Stimulated activated CD8-positive, alpha-beta memory T cell treated with anti-CD3 and anti-CD28 coated beads, Interleukin-4, amount 100 ng/mL, for 1 hour (primary cell): ENCODE measurements at regions not wholly inside any gene's neighbourhood (a gene's known extent, or its start where the extent isn't known, plus 50 kb on each side); places are given as distances from the start of the nearest gene placed in this dataset.

ENCODE experiments used
- DNase-seq, 2 donors: peaks; one replicate each; pipeline ENCODE4 v3.0.0-alpha.2; 2020; ENCODE audit warnings: low read depth in 2 of 2, low spot score in 1 of 2

DNA sequence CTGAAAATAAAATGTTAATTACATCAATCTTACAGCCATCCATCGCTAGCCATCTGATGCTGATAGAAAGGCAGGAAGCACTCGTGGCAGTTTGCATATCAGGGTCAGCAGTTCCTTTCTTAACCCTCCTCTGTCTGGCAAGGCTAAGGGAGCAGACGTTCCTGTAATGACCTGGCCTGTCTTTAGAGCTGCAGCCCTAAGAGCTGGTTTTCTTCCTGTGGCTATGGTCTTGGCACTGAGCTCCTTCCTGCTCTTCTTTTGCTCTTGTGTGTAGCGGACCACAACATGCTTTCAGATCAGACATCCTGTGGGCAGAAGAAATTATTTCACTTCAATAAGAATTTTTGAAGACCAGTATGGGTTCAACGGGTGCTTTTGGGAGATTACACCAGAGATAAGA is 170.4 kb downstream of the DAD1 start:
- no peak for DNase-seq

DNA sequence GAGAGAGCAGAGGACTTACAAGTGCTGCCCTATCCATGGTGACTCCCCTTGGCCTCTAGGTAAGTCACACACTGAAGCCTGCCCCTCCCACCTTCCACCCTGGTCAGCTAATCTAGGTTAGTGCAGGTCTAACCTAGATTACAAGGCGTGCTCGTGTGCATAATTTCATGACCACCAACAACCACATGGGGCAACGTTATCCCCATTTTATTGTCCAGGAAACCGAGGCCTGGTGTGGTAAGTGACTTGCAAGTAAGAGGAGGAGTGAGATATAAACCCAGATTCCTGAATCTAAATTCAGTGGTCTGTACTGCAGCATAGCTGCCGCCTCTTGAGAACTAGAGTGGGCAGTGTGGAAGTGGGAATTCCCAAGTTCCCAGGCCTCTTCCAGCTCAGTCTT is 171.1 kb downstream of the DAD1 start:
- DNase-seq = no peak

DNA sequence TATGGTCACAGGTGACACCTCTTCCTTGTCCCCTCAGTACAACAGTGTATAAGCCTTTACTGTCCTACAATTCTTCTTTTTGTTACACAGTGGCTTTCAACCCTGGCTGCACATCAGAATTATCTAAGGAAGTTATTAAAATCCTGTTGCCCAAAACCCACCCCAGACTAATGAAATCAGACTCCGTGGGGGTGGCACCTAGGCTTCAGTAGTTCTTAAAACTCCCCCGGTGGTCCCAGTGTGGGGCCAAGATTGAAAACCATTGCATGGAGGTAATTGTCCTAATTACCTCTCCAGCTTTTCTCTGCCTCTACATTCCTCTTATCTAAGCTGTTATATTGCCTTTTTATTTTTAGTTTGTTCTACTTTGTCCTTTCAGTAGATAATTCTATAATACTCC is 172.8 kb downstream of the DAD1 start:
- DNase-seq = no peak

DNA sequence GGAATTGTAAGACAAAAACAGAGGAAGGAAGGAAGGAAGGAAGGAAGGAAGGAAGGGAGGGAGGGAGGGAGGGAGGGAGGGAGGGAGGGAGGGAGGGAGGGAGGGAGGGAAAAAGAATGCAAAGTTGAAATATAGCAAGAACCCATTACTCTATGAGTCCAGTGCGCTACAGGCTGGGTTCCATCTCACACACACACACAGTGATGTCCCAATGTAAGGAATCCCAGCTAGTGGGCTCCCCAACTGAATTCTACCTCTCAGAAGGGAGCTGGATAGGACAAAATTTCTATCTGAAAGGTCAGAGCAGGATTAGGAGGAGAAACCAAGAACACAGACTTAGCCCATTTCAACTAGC is 173.4 kb downstream of the DAD1 start:
- DNase-seq = no peak

DNA sequence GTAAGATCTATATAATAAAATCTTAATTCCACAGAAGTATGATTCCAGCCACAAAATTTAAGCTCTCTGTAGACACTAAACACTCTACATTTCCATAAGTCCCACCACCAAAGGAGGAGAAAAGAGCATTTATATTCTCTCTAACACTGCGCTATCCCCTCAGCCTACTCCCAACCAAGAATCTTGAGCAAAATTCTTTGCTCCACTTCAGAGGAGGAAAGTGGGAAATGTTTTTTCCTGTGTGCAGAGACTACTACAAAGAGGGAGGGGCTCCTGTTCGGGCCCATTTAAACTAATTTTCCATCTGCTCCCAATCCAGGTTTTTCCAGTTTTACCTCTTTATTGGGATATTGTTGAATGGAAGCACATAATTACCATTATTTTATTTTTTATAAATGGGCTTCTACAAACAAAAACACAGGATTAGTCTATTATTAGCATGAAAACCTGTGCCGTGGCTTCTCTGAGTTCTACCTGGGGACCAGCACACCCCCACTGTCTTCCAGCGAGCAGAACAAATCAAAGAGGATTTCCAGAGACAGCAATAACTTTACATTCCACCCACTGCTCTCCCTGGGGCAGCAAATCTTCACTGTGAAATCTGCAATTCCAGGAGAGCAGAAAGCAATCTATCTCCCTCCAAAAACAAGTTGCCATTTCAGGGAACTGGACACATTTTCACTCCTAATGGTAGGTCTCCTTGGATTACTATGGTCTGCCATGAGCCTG is 174.0 kb downstream of the DAD1 start:
- DNase-seq = no peak

DNA sequence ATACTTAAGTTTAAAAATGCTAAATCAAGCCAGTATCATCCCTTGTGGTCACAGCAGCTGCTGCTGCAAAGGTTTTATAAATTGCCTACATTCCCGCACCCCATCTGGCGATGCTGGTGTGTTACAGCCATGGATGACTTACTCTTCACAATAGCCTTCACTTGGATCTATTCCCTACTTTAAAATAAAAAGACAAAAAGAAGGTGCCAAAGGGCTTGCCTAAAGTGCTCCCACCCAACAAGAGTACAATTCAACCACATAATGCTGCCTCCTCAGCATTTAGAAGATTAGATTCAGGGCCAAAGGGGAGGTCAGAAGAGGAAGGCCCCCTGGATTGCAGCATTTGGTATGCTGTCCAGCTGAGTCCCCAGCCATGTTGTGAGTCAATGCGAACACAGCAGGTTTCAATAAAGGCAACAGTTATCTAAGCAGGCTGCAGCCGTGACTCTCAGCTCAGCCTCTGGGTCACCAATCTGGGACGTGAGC is 176.1 kb downstream of the DAD1 start:
- no peak for DNase-seq

DNA sequence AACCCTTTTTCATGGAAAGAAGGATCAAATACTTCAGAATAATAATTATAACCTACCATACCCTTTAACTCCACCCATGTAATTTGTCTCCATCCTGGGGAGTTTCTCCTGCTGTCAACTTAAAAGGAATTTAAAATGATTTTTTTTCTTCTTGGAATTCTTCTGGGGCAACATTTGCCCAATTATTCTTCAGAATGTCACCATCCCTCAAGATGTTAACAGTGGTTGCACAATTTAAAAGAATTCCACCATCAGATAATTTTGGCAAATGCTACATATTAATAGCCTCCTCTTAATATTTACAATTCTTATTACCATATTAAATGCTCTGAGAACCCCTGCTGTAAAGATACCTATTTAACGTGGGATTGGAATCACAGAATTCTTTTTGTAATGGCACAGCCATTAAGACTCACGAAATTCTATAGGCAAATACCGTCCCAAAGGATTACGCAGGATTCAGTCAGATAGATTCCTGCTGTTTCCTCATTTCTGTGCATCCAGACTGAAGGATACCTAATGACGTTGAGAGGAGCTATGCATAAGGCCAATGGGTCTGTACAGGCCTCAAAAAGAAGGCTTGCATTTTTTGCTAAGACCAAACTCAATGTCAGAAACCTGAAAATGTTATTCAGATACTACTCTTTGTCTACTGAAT is 177.5 kb downstream of the DAD1 start:
- DNase-seq = no peak

DNA sequence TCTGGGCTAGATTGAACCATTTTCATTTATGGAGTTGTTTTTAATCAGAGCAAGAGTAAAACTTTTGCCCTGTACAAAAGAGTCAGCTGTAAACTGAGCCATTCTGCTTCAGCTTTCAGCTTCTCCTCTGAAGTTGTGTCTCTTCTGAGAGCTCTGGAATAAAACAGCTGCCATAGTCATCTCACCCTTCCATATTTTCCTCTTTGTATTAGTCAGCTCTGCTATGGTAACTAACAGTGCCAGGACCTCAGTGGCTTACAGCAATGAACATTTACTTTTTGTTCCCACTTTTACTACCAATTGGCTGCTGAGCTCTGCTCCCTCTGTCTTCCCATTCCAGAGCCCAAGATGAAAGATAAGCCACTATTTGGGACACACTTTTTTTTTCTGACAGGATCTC is 178.5 kb downstream of the DAD1 start:
- DNase-seq = no peak

DNA sequence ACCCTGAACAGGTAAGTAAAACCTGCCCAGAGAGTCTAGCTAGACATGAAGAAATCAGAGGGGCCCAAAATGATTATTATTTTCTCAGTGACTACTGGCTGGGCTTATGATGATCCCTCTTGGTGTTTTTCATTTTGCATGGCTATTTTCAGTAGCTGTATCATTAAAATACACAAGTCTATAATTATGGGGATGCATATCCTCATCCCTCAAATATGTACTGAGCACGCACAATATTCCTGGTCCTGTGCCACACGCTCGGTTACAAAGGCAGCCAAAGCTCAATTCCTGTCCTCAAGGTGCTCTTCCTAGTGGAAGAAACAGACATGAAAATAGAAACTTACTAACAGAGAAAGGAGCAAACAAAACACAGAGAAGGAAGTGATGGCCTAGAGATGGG is 180.0 kb downstream of the DAD1 start:
- no peak for DNase-seq

DNA sequence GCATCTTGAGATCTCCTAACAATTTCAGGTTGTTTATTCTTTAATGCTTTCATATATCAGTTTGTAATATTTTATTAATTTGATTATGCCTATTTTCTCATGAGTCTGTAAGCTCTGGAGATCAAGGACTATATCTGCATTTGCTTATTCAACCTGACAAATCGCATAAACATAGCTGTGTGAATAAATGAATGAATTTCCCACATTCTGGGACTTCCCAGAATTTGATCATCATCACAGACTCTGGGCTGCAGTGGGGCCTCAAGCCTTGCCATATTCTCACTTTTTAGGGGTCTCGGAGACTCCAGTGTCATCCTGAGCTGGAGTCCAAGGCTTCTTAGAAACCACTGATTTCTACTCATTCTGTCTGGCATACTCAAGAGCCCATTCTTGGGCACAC is 180.5 kb downstream of the DAD1 start:
- no peak for DNase-seq

DNA sequence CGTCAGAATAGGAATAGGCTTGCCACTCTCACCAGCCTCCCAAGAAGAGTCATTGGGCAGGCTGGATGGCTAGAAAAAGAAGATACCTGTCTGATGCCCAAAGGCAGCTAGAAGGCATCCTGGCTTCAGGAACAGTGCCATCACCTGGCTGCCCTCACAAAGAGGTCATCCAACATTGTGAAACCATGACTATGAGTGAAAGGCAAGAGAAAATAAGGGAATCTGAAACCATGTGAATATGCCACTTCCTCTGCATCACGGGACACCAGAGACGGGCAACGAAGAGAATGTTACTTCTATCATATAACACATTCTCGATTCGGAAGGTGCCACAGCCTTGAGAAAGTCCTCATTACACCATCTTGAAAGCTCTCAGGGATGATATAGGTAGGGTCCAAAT is 182.0 kb downstream of the DAD1 start:
- no peak for DNase-seq

DNA sequence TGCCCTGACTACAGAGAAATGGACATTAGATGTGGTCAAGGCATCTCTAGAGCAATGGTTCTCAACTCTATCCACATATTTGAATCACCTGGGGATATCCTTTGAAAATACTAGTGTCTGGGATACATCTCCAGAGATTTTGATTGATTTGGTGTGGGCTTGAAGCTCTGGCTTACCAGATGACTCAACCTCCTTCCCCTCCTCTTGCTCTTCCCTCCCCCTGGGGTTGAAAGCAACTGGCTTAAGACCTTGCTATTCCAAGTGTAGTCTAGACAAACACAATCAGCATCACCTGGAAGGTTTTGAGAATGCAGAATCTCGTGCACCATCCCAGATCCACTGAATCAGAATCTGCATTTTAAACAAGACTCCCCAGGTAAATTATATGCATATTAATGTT is 183.8 kb downstream of the DAD1 start:
- DNase-seq = no peak

DNA sequence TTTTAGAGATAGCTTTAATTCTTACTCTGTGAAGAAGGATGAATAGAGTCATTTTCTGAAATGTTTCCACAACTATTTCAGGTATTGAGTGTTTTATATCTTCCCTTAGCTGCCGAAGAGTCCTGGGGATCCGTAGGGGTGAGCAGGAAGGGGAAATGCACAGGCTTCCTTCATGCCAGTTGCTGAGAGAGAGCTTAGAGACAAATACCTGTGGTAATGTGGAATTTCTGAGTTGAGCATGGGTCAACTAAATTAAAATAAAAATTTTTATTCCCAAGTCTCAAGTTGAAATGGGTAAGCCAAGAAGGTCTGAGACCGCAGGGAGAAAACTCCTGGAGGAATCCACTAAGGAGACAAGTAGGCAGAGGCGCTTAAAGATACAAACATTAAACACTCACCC is 185.7 kb downstream of the DAD1 start:
- no peak for DNase-seq

DNA sequence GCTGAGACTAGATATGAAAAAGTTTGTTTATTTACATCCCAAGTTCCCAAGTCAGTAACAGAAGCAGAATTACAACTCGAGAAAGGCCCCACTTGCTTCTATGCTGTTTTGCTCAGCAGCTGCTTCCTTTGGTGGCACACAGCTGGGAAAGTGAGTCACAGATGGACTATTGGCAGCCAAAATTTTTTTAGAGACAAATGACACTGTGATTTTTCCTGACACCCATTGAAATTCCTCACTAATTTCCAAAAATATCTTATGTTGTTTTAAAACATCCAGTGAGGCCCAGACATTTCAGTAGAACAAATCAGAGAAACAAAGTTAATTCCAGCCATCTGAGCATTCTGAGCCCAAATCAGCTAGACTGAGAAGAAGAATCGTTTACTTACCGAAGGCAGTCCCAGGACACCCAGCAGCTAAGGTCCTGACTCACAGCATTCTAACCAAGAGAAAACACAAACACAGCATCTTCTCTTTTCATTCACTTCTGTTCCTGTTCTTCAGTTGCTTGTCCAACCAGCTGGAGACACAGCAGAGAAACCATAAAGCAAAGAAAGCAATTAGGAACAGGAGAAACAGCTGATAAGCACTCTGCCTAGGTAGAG is 188.3 kb downstream of the DAD1 start:
- no peak for DNase-seq

DNA sequence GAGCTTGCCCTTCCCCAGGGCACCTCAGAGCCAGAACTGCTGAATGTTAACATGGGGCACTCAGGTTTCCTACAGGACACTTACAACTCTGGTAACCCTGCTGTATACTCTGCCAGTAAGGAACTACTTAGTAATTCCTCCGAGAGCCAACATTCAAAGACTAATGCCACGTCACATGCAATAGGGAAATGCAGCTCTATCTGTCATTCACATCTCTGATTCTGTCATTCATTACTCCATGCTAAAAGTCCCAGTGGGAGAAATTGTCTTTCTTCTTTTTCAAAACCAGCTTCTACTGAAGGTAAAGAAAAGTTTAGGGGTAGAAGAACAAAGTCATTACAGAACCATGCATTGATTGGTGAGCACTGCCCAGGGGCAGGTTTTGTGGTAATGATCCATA is 189.2 kb downstream of the DAD1 start:
- no peak for DNase-seq

DNA sequence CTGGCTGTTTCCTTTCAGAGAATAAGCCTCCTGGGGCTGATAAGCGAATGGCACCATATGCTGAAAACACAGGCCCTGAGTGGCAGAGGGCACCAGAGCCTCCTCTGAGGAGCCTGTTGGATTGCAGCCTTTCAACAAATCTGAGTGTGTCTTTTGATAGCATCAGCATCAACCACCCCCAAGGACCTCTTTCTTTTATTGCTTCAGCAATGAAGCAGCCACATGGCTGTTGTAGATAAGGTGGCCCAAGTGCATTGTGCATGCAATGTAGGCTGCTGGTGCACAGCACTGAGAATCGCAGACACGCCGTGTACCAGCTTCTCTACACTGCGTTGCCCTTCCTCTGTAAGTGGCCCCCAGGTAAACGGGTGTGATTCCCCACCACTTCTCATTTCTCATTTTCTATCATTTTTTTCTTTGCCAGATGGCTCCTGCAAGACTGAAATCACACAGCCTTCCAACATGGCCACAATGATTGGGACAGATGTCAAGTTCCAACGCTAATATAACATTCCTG is 191.7 kb downstream of the DAD1 start:
- DNase-seq = no peak

DNA sequence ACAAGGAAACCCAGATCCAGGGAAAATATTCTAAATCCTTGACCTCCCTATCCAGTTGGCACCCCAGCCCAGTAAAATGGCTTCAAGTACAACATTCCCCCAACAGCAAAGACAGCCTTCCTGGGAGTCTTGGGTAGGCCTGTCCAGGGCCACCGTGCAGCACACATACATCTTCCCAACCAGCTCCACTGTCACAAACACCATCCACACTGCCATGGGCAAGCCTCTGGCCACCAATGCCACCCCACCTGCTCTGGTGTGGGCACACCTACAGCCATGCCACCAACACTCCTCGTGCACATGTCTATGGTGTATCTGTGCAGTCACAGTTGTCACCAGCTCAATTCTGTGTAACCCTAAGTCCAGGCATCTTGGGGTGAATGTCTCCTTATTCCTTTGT is 193.2 kb downstream of the DAD1 start:
- DNase-seq = no peak

DNA sequence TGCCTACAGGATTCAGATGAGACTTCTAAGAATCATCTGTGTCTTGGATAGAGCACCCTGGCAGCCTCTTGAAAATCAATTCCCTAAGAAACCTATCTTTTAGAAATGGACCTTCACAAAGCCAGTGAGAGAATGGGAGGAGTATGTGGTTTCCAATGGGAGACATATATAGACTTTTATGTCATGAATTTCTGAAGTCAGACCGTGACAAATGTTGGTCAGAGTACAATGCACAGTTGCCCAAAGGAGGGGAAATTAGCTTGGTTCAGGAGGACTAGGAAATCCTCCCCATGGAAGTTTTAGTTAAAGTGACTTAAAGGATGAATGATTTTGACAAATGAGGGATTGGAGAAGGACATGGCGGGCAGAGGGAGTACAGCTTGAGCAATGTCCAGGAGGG is 194.4 kb downstream of the DAD1 start:
- DNase-seq = no peak

DNA sequence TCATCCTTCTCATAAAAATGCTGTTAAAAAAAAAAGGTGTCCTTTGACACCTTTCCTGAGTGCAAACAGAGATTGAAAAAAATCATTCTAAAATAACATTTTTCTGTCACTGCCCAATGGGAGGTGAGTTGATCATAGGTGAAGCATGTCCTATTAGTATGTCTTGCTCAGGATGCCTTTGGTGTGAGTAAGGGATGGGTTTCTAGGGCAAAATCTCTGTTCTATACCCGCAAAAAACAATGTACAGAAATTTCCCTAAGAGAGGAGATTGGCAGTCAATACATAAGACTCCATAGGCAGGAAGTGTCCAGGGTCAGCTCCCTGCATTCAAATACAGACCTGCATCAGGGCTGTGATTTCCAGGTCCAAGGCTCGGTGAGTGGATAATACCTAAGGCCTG is 195.2 kb downstream of the DAD1 start:
- no peak for DNase-seq

DNA sequence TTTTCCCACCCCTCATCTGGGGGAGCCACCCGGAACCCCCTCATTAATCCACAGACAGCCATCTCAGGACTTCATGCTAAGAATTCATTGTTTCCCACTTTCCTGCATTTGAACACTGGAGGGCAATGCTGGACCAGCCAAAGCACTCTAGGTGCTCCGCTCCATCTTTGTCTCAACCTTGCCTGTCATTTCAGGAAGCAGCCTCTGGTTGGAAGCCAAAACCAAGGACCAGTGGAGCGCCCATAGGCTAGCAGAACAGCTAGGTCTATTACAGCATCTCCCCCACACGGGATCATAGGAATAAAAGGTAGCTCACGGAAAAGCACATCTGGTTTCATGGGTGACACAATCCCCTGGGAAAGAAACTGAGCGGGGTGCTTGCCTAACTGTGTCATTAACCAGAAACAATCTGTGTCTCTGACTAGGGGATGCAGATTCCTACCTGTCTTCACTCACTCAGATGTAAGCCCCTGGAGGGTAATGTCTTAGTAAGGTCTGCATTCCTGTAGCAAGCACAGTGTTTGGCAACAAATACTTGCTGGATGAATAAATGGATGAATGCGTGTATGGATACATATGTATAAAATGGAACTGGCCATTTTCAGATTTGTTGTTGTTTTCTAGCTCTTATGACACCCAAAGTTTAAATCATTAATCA is 197.0 kb downstream of the DAD1 start:
- DNase-seq = no peak

DNA sequence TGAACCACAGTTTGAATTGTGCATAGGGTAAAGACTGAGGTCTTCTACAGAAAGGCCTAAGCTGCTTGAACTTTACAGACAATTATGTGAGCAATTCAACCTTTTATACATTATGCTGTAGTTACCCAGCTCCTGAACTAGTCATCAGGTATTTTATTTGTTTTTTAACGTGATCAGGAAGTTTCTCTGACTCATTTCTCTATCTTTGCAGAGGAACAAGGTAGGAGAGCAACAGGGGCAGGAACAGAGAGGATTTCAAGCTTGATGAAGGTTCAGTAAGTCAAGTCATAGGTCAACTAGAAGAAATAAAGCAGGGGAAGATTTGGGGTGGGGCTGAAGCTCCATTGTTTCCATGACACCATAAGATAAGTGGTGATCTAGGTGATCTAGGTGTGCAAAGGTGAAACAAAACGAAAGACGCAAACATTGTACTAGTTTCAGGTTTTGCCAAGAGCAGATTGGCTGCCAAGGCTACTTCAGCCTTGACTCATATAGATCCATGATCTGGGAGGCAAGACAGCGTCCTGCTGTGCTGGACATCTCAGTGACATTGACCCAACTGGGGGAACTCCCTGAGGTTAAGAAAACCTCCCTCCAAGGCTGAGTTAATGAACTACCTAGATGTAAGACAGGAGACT is 198.1 kb downstream of the DAD1 start:
- no peak for DNase-seq
